ENCODE measurements at regions not wholly inside any gene's neighbourhood (a gene's known extent, or its start where the extent isn't known, plus 50 kb on each side); places are given as distances from the start of the nearest gene placed in this dataset.

DNA sequence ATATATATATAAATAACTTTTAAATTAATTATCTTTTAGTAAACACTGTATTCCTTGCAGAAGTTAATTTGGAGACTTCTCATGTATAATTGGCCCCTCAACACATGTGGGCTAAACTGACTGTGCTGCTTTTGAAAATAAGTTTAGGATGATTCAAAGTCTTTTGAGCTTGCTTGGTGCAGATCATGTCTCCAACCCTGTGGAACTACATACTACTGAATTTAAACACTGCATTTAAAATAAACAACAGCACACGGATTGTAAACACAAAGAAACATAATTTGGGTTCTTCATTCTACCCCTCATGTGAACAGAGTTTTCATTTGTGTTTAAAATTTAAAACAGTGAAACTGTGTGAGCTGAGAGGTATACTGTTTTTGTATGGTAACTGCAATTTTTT lies 167.7 kb downstream of the DDX1 start:
- Histone ChIP-seq H2BK120ac (replicated peaks; ENCODE audit: low read depth, low read length) (no peak overlapping the region), H3K4me2 (ENCODE audit: insufficient read depth in 1 of 2, low read depth in 2 of 2, low read length in 2 of 2) (no peak overlapping the region), H2AFZ (ENCODE audit: low read length) (no peak overlapping the region), H2BK15ac (ENCODE audit: low read length) (no peak overlapping the region), H2BK20ac (ENCODE audit: low read length) (no peak overlapping the region), H3K4me3 (ENCODE audit: extremely low read depth in 1 of 4, insufficient read depth in 2 of 4, low read depth in 3 of 4, low read length in 4 of 4) (no peak overlapping the region), H3K23me2 (ENCODE audit: low read depth, low read length) (no peaks in the 10 kb centered on the region), H3K27ac (ENCODE audit: low read depth, low read length) (no peak overlapping the region), H3K79me1 (ENCODE audit: low read depth, low read length) (no peaks in the 10 kb centered on the region), H3K56ac (replicated peaks; ENCODE audit: insufficient read length, low read depth, low read length) (no peak overlapping the region), H3K9me3 (ENCODE audit: insufficient read depth in 2 of 2, low read depth in 1 of 2, low read length in 1 of 2) (peaks cover 3% of the 10 kb centered on the region in 2 experiments; a peak in 1 of 4 replicates), H3K27me3 (replicated peaks in 1 of 4; ENCODE audit: control insufficient read depth in 3 of 4, extremely low read depth in 1 of 4, insufficient read depth in 3 of 4, low read length in 3 of 4) (no peaks in the 10 kb centered on the region; a peak in 1 of 7 replicates), H4K5ac (ENCODE audit: insufficient read length, low read depth, low read length) (no peak overlapping the region), H3K14ac (ENCODE audit: insufficient read length) (no peak overlapping the region), H3K4ac (replicated peaks; ENCODE audit: insufficient read length, low read depth, low read length) (no peak overlapping the region), H3K18ac (ENCODE audit: extremely low read depth, low read length) (no peak overlapping the region), H4K91ac (replicated peaks; ENCODE audit: insufficient read length, low read length) (no peak overlapping the region), H3K9ac (replicated peaks in 1 of 4; ENCODE audit: extremely low read depth in 1 of 4, low read depth in 3 of 4, low read length in 3 of 4) (no peak overlapping the region), H4K20me1 (replicated peaks in 1 of 2; ENCODE audit: control insufficient read depth in 1 of 2, insufficient read depth in 2 of 2, low read length in 2 of 2) (no peaks in the 10 kb centered on the region), H2BK12ac (ENCODE audit: low read depth, low read length) (no peak overlapping the region), H3K79me2 (ENCODE audit: control insufficient read depth in 1 of 2, insufficient read depth in 2 of 2, low read length in 2 of 2) (no peaks in the 10 kb centered on the region), H2AK5ac (ENCODE audit: low read depth, low read length) (no peak overlapping the region), H4K8ac (ENCODE audit: extremely low read depth, insufficient read depth, low read length) (no peak overlapping the region), H3K4me1 (replicated peaks in 1 of 4; ENCODE audit: control insufficient read depth in 3 of 4, insufficient read depth in 4 of 4, low read length in 3 of 4) (peaks cover 0 to 6% (median 0%) of the 10 kb centered on the region in 4 experiments; a peak in 1 of 7 replicates), H3K23ac (ENCODE audit: insufficient read length) (no peak overlapping the region), H3K36me3 (ENCODE audit: control insufficient read depth in 2 of 4, insufficient read depth in 4 of 4, low read length in 3 of 4) (no peaks in the 10 kb centered on the region), H2BK5ac (ENCODE audit: low read depth, low read length) (no peak overlapping the region)
- POLR2A ChIA-PET (ENCODE audit: partially characterized antibody): interaction anchor here (0.9 to 1.8 kb wide), 2 partner anchors 10 to 11 kb away, joined by 3 to 6 read pairs; no protein-coding TSS in a partner anchor
- FAIRE-seq: no peak
- DNase-seq (ENCODE audit: low read depth in 1 of 2, low spot score in 2 of 2): no peak
- CTCF ChIA-PET (ENCODE audit: partially characterized antibody): interaction anchor here (0.7 to 3.2 kb wide), 8 partner anchors 9 to 127 kb away, joined by 3 to 29 read pairs (median 4); no protein-coding TSS in a partner anchor
- WGBS, 2 experiments (ENCODE audit: extremely low coverage in 1 of 2, insufficient coverage in 1 of 2, insufficient read length in 1 of 2, insufficient replicate concordance in 2 of 2, low coverage in 1 of 2, low lambda C conversion rate in 2 of 2, missing lambda C conversion rate in 1 of 2): 100% methylated on average over 1 of the region's 1 CpG; no CpG with 5 or more reads in 1 of the 2 experiments
- TF ChIP-seq, protein P1, sequence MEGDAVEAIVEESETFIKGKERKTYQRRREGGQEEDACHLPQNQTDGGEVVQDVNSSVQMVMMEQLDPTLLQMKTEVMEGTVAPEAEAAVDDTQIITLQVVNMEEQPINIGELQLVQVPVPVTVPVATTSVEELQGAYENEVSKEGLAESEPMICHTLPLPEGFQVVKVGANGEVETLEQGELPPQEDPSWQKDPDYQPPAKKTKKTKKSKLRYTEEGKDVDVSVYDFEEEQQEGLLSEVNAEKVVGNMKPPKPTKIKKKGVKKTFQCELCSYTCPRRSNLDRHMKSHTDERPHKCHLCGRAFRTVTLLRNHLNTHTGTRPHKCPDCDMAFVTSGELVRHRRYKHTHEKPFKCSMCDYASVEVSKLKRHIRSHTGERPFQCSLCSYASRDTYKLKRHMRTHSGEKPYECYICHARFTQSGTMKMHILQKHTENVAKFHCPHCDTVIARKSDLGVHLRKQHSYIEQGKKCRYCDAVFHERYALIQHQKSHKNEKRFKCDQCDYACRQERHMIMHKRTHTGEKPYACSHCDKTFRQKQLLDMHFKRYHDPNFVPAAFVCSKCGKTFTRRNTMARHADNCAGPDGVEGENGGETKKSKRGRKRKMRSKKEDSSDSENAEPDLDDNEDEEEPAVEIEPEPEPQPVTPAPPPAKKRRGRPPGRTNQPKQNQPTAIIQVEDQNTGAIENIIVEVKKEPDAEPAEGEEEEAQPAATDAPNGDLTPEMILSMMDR (IDR thresholded peaks at IDR 0.05; ENCODE audit: control extremely low read depth in 1 of 3, insufficient read depth in 1 of 3, low read depth in 1 of 3, low read length in 3 of 3): no peak
- TF ChIP-seq SUZ12 (IDR thresholded peaks at IDR 0.05; ENCODE audit: low read length): no peak
- TF ChIP-seq EGR1 (IDR thresholded peaks at IDR 0.05; ENCODE audit: borderline replicate concordance, low read depth, low read length): no peak
- TF ChIP-seq, protein P2, sequence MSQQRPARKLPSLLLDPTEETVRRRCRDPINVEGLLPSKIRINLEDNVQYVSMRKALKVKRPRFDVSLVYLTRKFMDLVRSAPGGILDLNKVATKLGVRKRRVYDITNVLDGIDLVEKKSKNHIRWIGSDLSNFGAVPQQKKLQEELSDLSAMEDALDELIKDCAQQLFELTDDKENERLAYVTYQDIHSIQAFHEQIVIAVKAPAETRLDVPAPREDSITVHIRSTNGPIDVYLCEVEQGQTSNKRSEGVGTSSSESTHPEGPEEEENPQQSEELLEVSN (IDR thresholded peaks at IDR 0.05): no peak
- no peak for TF ChIP-seq CTBP2 (IDR thresholded peaks at IDR 0.05; ENCODE audit: borderline replicate concordance, insufficient read depth, insufficient read length, low read length)
- TF ChIP-seq SP1 (IDR thresholded peaks at IDR 0.05; ENCODE audit: low read depth, low read length): no peak
- TF ChIP-seq ASH2L (IDR thresholded peaks at IDR 0.05; ENCODE audit: low read length): no peak
- TF ChIP-seq BCL11A (IDR thresholded peaks at IDR 0.05; ENCODE audit: low read depth in 2 of 2, low read length in 2 of 2): no peak
- no peak for TF ChIP-seq CBX8 (IDR thresholded peaks at IDR 0.05; ENCODE audit: borderline replicate concordance, low read depth, low read length)
- TF ChIP-seq MAFK (IDR thresholded peaks at IDR 0.05; ENCODE audit: low read depth, low read length): no peak
- TF ChIP-seq, protein P3, sequence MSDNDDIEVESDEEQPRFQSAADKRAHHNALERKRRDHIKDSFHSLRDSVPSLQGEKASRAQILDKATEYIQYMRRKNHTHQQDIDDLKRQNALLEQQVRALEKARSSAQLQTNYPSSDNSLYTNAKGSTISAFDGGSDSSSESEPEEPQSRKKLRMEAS (IDR thresholded peaks at IDR 0.05): no peak
